ENCODE measurements at regions not wholly inside any gene's neighbourhood (a gene's known extent, or its start where the extent isn't known, plus 50 kb on each side); places are given as distances from the start of the nearest gene placed in this dataset.

DNA sequence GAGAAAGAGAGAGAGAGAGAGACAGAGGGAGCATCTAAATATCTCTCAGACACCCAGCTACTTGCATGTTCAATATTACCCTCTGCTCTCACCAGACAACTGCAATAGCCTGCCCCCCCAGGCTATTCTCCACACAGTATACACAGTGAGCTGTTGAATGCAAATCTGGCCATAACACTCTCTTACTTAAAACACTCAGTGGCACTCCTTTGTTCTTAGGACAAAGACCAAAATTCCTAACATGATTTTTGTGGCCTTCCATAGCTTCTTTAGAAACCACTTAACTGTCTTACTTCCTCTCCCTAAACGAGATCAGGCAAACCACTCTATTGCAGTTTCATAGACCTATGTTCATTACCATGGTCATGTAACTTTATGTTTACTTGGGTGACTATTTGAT is 903.6 kb upstream of the AUTS2 start:
- H3K4me1 ChIP-seq: no peaks in the 10 kb centered on the region
- H3K27ac ChIP-seq: no peak overlapping the region
- H3K4me3 ChIP-seq: no peak overlapping the region
- no peaks in the 10 kb centered on the region for H3K27me3 ChIP-seq
- TF ChIP-seq POLR2AphosphoS5 (IDR thresholded peaks at IDR 0.05) (no peak), EP300 (IDR thresholded peaks at IDR 0.05) (no peak), POLR2A (IDR thresholded peaks at IDR 0.05) (no peak)
- TF ChIP-seq, protein P1, sequence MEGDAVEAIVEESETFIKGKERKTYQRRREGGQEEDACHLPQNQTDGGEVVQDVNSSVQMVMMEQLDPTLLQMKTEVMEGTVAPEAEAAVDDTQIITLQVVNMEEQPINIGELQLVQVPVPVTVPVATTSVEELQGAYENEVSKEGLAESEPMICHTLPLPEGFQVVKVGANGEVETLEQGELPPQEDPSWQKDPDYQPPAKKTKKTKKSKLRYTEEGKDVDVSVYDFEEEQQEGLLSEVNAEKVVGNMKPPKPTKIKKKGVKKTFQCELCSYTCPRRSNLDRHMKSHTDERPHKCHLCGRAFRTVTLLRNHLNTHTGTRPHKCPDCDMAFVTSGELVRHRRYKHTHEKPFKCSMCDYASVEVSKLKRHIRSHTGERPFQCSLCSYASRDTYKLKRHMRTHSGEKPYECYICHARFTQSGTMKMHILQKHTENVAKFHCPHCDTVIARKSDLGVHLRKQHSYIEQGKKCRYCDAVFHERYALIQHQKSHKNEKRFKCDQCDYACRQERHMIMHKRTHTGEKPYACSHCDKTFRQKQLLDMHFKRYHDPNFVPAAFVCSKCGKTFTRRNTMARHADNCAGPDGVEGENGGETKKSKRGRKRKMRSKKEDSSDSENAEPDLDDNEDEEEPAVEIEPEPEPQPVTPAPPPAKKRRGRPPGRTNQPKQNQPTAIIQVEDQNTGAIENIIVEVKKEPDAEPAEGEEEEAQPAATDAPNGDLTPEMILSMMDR (IDR thresholded peaks at IDR 0.05): no peak
- no peak for DNase-seq (ENCODE audit: low spot score in 2 of 2)
- 37% methylated on average over 1 of the region's 1 CpG for WGBS
- H3K36me3 ChIP-seq: no peaks in the 10 kb centered on the region
- H3K9me3 ChIP-seq: no peaks in the 10 kb centered on the region

DNA sequence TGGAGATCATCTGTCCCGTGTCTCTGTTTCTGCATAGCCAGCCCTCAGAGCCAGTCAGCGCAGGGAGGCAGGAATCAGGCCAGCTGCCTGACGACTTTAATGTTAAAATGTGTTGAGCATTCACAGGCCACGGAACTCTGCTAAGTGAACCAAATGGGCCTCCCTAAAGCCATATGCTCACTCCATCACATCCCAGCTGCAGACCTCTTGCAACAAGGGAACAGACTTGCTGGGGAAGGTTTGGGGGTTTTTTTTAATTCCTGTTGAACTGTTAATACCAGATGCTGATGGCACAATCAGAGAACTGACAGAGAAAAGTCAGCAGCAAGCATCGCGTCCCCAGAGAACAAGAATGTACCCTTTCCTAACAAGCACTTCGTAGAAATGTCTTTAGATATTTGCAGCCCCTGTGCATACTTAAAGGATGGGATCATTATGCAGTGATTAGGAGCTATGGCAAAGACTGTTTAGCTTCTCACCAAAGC is 900.4 kb upstream of the AUTS2 start:
- no peak for DNase-seq (ENCODE audit: low spot score in 2 of 2)
- WGBS: 75% methylated on average over 7 of the region's 7 CpGs
- Histone ChIP-seq H3K27ac (no peak overlapping the region), H3K9me3 (no peaks in the 10 kb centered on the region), H3K27me3 (no peaks in the 10 kb centered on the region), H3K4me1 (no peaks in the 10 kb centered on the region), H3K4me3 (no peak overlapping the region), H3K36me3 (no peaks in the 10 kb centered on the region)
- TF ChIP-seq EP300 (IDR thresholded peaks at IDR 0.05) (no peak), POLR2A (IDR thresholded peaks at IDR 0.05) (no peak), POLR2AphosphoS5 (IDR thresholded peaks at IDR 0.05) (no peak)
- TF ChIP-seq, protein P1 (IDR thresholded peaks at IDR 0.05): no peak

DNA sequence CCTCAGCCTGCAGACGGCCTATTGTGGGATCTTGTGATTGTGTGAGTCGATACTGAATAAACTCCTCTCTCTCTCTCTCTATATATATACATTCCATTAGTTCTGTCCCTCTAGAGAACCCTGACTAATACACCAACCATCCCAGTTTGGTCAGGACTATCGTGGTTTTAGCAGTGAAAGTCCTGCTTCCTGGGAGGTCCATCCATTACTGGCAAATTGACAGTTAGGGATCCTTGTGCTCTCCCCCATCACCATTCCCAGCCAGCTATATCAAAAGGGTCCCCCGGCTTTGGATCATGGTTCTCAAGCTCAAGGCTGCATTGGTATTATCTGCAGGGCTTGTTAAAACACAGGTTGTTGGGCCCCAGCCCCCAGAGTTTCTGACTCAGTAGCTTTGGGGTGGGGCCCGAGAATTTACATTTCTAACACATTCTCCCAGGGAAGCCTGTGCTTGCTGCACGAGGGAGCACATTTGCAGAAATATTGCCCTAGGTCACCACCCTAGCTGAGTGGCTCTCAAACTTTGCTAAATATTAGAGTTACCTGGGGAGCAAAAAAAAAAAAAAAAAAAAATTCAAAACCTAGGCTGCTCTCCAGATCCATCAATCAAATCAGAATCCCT is 899.1 kb upstream of the AUTS2 start:
- WGBS: 69% methylated on average over 6 of the region's 6 CpGs
- no peaks in the 10 kb centered on the region for H3K27me3 ChIP-seq
- H3K36me3 ChIP-seq: no peaks in the 10 kb centered on the region
- H3K4me3 ChIP-seq: no peak overlapping the region
- no peak overlapping the region for H3K27ac ChIP-seq
- H3K9me3 ChIP-seq: no peaks in the 10 kb centered on the region
- H3K4me1 ChIP-seq: no peaks in the 10 kb centered on the region
- no peak for TF ChIP-seq POLR2AphosphoS5 (IDR thresholded peaks at IDR 0.05)
- TF ChIP-seq, protein P1 (IDR thresholded peaks at IDR 0.05): no peak
- TF ChIP-seq POLR2A (IDR thresholded peaks at IDR 0.05): no peak
- TF ChIP-seq EP300 (IDR thresholded peaks at IDR 0.05): no peak
- no peak for DNase-seq (ENCODE audit: low spot score in 2 of 2)

DNA sequence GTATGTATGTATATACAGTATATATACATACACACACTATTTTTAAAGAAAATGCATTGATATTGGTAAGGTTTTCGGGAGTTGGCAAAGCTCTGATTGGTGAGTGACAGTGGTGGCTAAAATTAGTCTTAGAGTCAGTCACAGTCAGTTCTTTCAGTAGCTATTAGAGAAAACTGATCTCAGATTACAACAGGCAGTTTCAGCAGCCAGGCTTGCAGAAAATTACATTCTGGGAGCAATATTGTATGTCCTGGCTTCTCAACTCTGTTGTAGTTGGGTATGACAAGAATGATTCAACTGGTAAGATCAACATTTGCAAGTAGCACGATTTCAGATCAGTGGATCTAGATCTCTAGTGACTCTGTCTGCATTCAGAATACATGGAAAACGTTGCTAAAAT is 897.9 kb upstream of the AUTS2 start:
- Histone ChIP-seq H3K27me3 (peaks cover 9% of the 10 kb centered on the region), H3K4me1 (no peaks in the 10 kb centered on the region), H3K36me3 (no peaks in the 10 kb centered on the region), H3K27ac (no peak overlapping the region), H3K9me3 (no peaks in the 10 kb centered on the region), H3K4me3 (no peak overlapping the region)
- DNase-seq (ENCODE audit: low spot score in 2 of 2): no peak
- 82% methylated on average over 3 of the region's 3 CpGs for WGBS
- no peak for TF ChIP-seq POLR2AphosphoS5 (IDR thresholded peaks at IDR 0.05)
- TF ChIP-seq EP300 (IDR thresholded peaks at IDR 0.05): no peak
- TF ChIP-seq, protein P1 (IDR thresholded peaks at IDR 0.05): no peak
- TF ChIP-seq POLR2A (IDR thresholded peaks at IDR 0.05): no peak

DNA sequence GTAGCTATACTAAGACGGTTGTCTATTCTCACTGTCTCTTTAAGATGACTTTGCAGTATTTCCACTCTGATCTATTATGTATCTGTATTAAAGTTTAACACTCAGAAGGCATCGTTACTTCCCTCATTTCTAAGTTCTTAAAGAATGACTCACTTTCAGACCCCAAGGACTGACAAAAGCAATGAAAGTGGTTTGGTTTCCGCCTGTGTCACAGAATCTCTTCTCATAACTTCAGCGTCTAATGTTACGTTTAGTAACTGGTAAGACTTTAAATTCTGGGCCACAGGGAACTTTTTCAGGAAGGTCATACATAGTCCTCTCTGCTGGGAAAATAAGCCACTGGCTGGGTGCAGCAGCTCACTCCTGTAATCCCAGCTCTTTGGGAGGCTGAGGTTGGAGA is 892.0 kb upstream of the AUTS2 start:
- Histone ChIP-seq H3K9me3 (no peaks in the 10 kb centered on the region), H3K27me3 (peaks cover 17% of the 10 kb centered on the region), H3K36me3 (no peaks in the 10 kb centered on the region), H3K4me3 (no peak overlapping the region), H3K27ac (no peak overlapping the region), H3K4me1 (no peaks in the 10 kb centered on the region)
- TF ChIP-seq POLR2AphosphoS5 (IDR thresholded peaks at IDR 0.05): no peak
- 40% methylated on average over 5 of the region's 5 CpGs for WGBS
- no peak for DNase-seq (ENCODE audit: low spot score in 2 of 2)

DNA sequence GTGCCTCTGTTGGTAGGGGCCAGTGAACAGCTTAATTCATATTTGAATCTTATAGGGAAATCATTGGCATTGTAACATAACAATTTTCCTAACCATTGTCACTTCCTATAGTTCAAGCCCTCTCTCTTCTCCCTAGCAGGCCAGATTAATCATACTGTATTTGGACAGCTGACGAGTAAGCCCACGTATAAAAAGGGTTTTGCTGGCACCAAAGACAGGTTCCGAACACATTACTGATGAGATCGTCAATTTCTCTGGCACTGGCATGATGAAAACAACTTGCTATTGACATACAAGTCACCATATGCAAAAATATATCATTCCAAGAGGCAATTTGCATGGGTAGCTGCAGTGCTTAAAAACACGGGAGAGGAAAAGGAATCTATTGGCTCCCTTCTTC is 891.1 kb upstream of the AUTS2 start:
- H3K9me3 ChIP-seq: no peaks in the 10 kb centered on the region
- H3K4me3 ChIP-seq: no peak overlapping the region
- TF ChIP-seq, protein P1 (IDR thresholded peaks at IDR 0.05): no peak
- TF ChIP-seq POLR2A (IDR thresholded peaks at IDR 0.05) (no peak), POLR2AphosphoS5 (IDR thresholded peaks at IDR 0.05) (no peak)
- H3K27ac ChIP-seq: no peak overlapping the region
- 56% methylated on average over 5 of the region's 5 CpGs for WGBS
- H3K36me3 ChIP-seq: no peaks in the 10 kb centered on the region
- H3K4me1 ChIP-seq: no peaks in the 10 kb centered on the region
- H3K27me3 ChIP-seq: peaks cover 17% of the 10 kb centered on the region
- DNase-seq (ENCODE audit: low spot score in 2 of 2): no peak
